HL-60 (cell line): ENCODE measurements at regions not wholly inside any gene's neighbourhood (a gene's known extent, or its start where the extent isn't known, plus 50 kb on each side); places are given as distances from the start of the nearest gene placed in this dataset.

Source experiments
- GABPA ChIP-seq: IDR thresholded peaks from 2 replicates; pipeline ENCODE4 v1.6.1; 2012; ENCODE audit warnings: low read depth
- POLR2AphosphoS5 ChIP-seq: IDR thresholded peaks from 2 replicates; pipeline ENCODE4 v1.6.1; 2012; ENCODE audit warnings: low read depth
- REST ChIP-seq: IDR thresholded peaks from 2 replicates; pipeline ENCODE4 v1.6.1; 2012; ENCODE audit warnings: low read depth; ENCODE audit not compliant: insufficient replicate concordance
- SPI1 ChIP-seq: IDR thresholded peaks from 2 replicates; pipeline ENCODE4 v1.6.1; 2012; ENCODE audit warnings: low read depth, mild to moderate bottlenecking, borderline replicate concordance
- TF ChIP-seq, protein P1 (sequence below): IDR thresholded peaks from one replicate; pipeline ENCODE4 v1.5.1; 2011; ENCODE audit warnings: low read length, control low read depth, inconsistent platforms; ENCODE audit not compliant: insufficient read depth

GRCh38 chr3:3951071-3951470, 151.8 kb downstream of the LRRN1 start:
- TF ChIP-seq POLR2AphosphoS5 (no peak), GABPA (no peak), REST (no peak), SPI1 (no peak)
- TF ChIP-seq, protein P1, sequence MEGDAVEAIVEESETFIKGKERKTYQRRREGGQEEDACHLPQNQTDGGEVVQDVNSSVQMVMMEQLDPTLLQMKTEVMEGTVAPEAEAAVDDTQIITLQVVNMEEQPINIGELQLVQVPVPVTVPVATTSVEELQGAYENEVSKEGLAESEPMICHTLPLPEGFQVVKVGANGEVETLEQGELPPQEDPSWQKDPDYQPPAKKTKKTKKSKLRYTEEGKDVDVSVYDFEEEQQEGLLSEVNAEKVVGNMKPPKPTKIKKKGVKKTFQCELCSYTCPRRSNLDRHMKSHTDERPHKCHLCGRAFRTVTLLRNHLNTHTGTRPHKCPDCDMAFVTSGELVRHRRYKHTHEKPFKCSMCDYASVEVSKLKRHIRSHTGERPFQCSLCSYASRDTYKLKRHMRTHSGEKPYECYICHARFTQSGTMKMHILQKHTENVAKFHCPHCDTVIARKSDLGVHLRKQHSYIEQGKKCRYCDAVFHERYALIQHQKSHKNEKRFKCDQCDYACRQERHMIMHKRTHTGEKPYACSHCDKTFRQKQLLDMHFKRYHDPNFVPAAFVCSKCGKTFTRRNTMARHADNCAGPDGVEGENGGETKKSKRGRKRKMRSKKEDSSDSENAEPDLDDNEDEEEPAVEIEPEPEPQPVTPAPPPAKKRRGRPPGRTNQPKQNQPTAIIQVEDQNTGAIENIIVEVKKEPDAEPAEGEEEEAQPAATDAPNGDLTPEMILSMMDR: no peak
